ENCODE measurements at regions not wholly inside any gene's neighbourhood (a gene's known extent, or its start where the extent isn't known, plus 50 kb on each side); places are given as distances from the start of the nearest gene placed in this dataset.
A peak's percentile ranks its signal among the peaks of the same experiment; 100 is the strongest.

- Histone ChIP-seq H3K79me2 (ENCODE audit: control insufficient read depth, insufficient read depth, low read length) (no peaks in the 10 kb centered on the region), H3K36me3 (ENCODE audit: control insufficient read depth, insufficient read depth, low read length) (no peaks in the 10 kb centered on the region), H3K4me2 (ENCODE audit: extremely low read depth, insufficient read depth, low read length) (no peak overlapping the region), H3K9ac (ENCODE audit: insufficient read depth, low read length) (no peak overlapping the region), H4K20me1 (ENCODE audit: control insufficient read depth, extremely low read depth, insufficient read depth, low read length) (no peaks in the 10 kb centered on the region), H3K4me3 (replicated peaks in 1 of 4; ENCODE audit: control extremely low read depth in 1 of 4, insufficient read depth in 1 of 4, low read depth in 3 of 4, low read length in 4 of 4) (no peak overlapping the region), H3K4me1 (ENCODE audit: control insufficient read depth, extremely low read depth, insufficient read depth, low read length) (no peaks in the 10 kb centered on the region), H3K9me3 (ENCODE audit: control insufficient read depth, insufficient read depth, low read depth, low read length) (no peaks in the 10 kb centered on the region), H3K27me3 (ENCODE audit: control insufficient read depth, insufficient read depth, low read length) (no peaks in the 10 kb centered on the region), H2AFZ (ENCODE audit: low read length) (no peak overlapping the region), H3K27ac (ENCODE audit: insufficient read depth, low read length) (no peak overlapping the region)
- DNase-seq (ENCODE audit: low read depth in 2 of 2), result no peak
- no peak for TF ChIP-seq EZH2 (IDR thresholded peaks at IDR 0.05; ENCODE audit: low read length, missing control alignments)
- TF ChIP-seq CTCF (conservative IDR thresholded peaks at IDR 0.05 in 1 of 2, IDR thresholded peaks at IDR 0.05 in 1 of 2; ENCODE audit: low read depth in 1 of 2, low read length in 2 of 2), result no peak
Observed at GRCh38 chr20:51178153-51178552, 155.2 kb upstream of the KCNG1 start.

- no peaks in the 10 kb centered on the region for H3K27me3 ChIP-seq (ENCODE audit: control insufficient read depth, insufficient read depth, low read length)
- TF ChIP-seq CTCF (conservative IDR thresholded peaks at IDR 0.05 in 1 of 2, IDR thresholded peaks at IDR 0.05 in 1 of 2; ENCODE audit: low read depth in 1 of 2, low read length in 2 of 2), result no peak
- no peak for TF ChIP-seq EZH2 (IDR thresholded peaks at IDR 0.05; ENCODE audit: low read length, missing control alignments)
- DNase-seq (ENCODE audit: low read depth in 2 of 2), result peak in 1 of 2 donors; percentile 81
Observed at GRCh38 chr20:51176876-51177275, 154.0 kb upstream of the KCNG1 start.

GRCh38 chr20:51176446-51176845 lies 153.5 kb upstream of the KCNG1 start:
- Histone ChIP-seq H3K79me2 (ENCODE audit: control insufficient read depth, insufficient read depth, low read length) (no peaks in the 10 kb centered on the region), H3K27ac (ENCODE audit: insufficient read depth, low read length) (no peak overlapping the region), H3K4me2 (ENCODE audit: extremely low read depth, insufficient read depth, low read length) (no peak overlapping the region), H3K9ac (ENCODE audit: insufficient read depth, low read length) (no peak overlapping the region), H3K27me3 (ENCODE audit: control insufficient read depth, insufficient read depth, low read length) (no peaks in the 10 kb centered on the region), H2AFZ (ENCODE audit: low read length) (no peak overlapping the region), H3K4me1 (ENCODE audit: control insufficient read depth, extremely low read depth, insufficient read depth, low read length) (no peaks in the 10 kb centered on the region), H4K20me1 (ENCODE audit: control insufficient read depth, extremely low read depth, insufficient read depth, low read length) (no peaks in the 10 kb centered on the region), H3K36me3 (ENCODE audit: control insufficient read depth, insufficient read depth, low read length) (no peaks in the 10 kb centered on the region), H3K4me3 (replicated peaks in 1 of 4; ENCODE audit: control extremely low read depth in 1 of 4, insufficient read depth in 1 of 4, low read depth in 3 of 4, low read length in 4 of 4) (no peak overlapping the region), H3K9me3 (ENCODE audit: control insufficient read depth, insufficient read depth, low read depth, low read length) (no peaks in the 10 kb centered on the region)
- TF ChIP-seq CTCF (conservative IDR thresholded peaks at IDR 0.05 in 1 of 2, IDR thresholded peaks at IDR 0.05 in 1 of 2; ENCODE audit: low read depth in 1 of 2, low read length in 2 of 2) (no peak), EZH2 (IDR thresholded peaks at IDR 0.05; ENCODE audit: low read length, missing control alignments) (no peak)
- DNase-seq (ENCODE audit: low read depth in 2 of 2), result no peak

More at GRCh38 chr20:51176876-51177275, 154.0 kb upstream of the KCNG1 start:
- no peak overlapping the region for H3K4me3 ChIP-seq (replicated peaks in 1 of 4; ENCODE audit: control extremely low read depth in 1 of 4, insufficient read depth in 1 of 4, low read depth in 3 of 4, low read length in 4 of 4)
- H3K9ac ChIP-seq (ENCODE audit: insufficient read depth, low read length), result no peak overlapping the region
- H3K79me2 ChIP-seq (ENCODE audit: control insufficient read depth, insufficient read depth, low read length), result no peaks in the 10 kb centered on the region
- H3K36me3 ChIP-seq (ENCODE audit: control insufficient read depth, insufficient read depth, low read length), result no peaks in the 10 kb centered on the region
- H3K4me1 ChIP-seq (ENCODE audit: control insufficient read depth, extremely low read depth, insufficient read depth, low read length), result no peaks in the 10 kb centered on the region
- H3K4me2 ChIP-seq (ENCODE audit: extremely low read depth, insufficient read depth, low read length), result no peak overlapping the region
- H3K27ac ChIP-seq (ENCODE audit: insufficient read depth, low read length), result no peak overlapping the region
- H4K20me1 ChIP-seq (ENCODE audit: control insufficient read depth, extremely low read depth, insufficient read depth, low read length), result no peaks in the 10 kb centered on the region
- no peaks in the 10 kb centered on the region for H3K9me3 ChIP-seq (ENCODE audit: control insufficient read depth, insufficient read depth, low read depth, low read length)
- no peak overlapping the region for H2AFZ ChIP-seq (ENCODE audit: low read length)

Measured in fibroblast of lung (primary cell).